Endothelial cell of umbilical vein (primary cell): ENCODE measurements at regions not wholly inside any gene's neighbourhood (a gene's known extent, or its start where the extent isn't known, plus 50 kb on each side); places are given as distances from the start of the nearest gene placed in this dataset.

Experiments
- BruUV-seq: library from RNA; stranded (reverse); fragments of 400-500 nt; replicated peaks from 2 replicates; lab custom pipeline; 2021; lab: Mats Ljungman, UMichigan
- CTCF ChIA-PET: fragments of 300-600, 350-600 bp; sonication (Branson Sonifier 250); formaldehyde crosslinking; loops from one replicate; lab custom pipeline; 2021; ENCODE audit warnings: antibody characterized with exemption, inconsistent platforms; lab: Charles Lee
- POLR2A ChIA-PET: fragments of 300-600, 350-600 bp; sonication (Branson Sonifier 250); formaldehyde crosslinking; loops from one replicate; lab custom pipeline; 2021; ENCODE audit warnings: antibody characterized with exemption, inconsistent platforms; lab: Charles Lee
- DNase-seq: peaks from one replicate; pipeline ENCODE4 v3.0.0-alpha.2; 2011; ENCODE audit warnings: low read depth, low spot score
- FAIRE-seq: peaks from 2 replicates; lab custom pipeline; 2011; peaks lifted over from hg19 to GRCh38; lab: Jason Lieb, UNC
- H2AFZ ChIP-seq: 2 replicates; pipeline ENCODE4 v1.6.0; 2012; ENCODE audit warnings: low read depth, low read length, control low read depth, inconsistent platforms
- H3K27ac ChIP-seq: 2 replicates; pipeline ENCODE4 v1.5.1; 2011; ENCODE audit warnings: low read depth, mild to moderate bottlenecking, control low read depth, low read length, moderate library complexity; ENCODE audit not compliant: insufficient read depth
- H3K27me3 ChIP-seq, 2 experiments: 2 replicates each; pipeline versions ENCODE4 v1.6.0 to v1.6.1; 2011; ENCODE audit warnings: low read length in 2 of 2, mixed read lengths in 1 of 2; ENCODE audit not compliant: control insufficient read depth in 2 of 2, insufficient read depth in 2 of 2
- H3K36me3 ChIP-seq, 2 experiments: 2 replicates in 1 of 2; 3 replicates in 1 of 2; pipeline ENCODE4 v1.5.1; 2011; ENCODE audit warnings: low read length in 2 of 2, mild to moderate bottlenecking in 1 of 2, moderate library complexity in 1 of 2; ENCODE audit not compliant: control insufficient read depth in 2 of 2, insufficient read depth in 2 of 2; ENCODE audit errors: extremely low read depth in 1 of 2
- H3K4me1 ChIP-seq: 3 replicates; pipeline ENCODE4 v1.5.1; 2011; ENCODE audit warnings: mild to moderate bottlenecking, low read length; ENCODE audit not compliant: control insufficient read depth, insufficient read depth; ENCODE audit errors: extremely low read depth
- H3K4me2 ChIP-seq: 2 replicates; pipeline ENCODE4 v1.6.1; 2011; ENCODE audit warnings: low read length, control low read depth, mixed read lengths; ENCODE audit not compliant: insufficient read depth
- H3K4me3 ChIP-seq, 3 experiments: fragments of 200-600 bp in 1 of 3; sonication (generic), shearing (Covaris generic) in 1 of 3; replicated peaks in 1 of 3; 2 replicates each; pipeline ENCODE4 v1.5.1; 2011 to 2016; ENCODE audit warnings: control low read depth in 3 of 3, low read length in 3 of 3, mild to moderate bottlenecking in 2 of 3, inconsistent platforms in 1 of 3, low read depth in 1 of 3, moderate library complexity in 1 of 3; ENCODE audit not compliant: insufficient read depth in 1 of 3
- H3K79me2 ChIP-seq: 2 replicates; pipeline ENCODE4 v1.6.0; 2012; ENCODE audit warnings: low read length, inconsistent platforms; ENCODE audit not compliant: control insufficient read depth, insufficient read depth
- H3K9ac ChIP-seq: replicated peaks from 2 replicates; pipeline ENCODE3; 2011; ENCODE audit warnings: low read length, control low read depth; ENCODE audit not compliant: insufficient read depth; ENCODE audit errors: extremely low read depth
- H3K9me1 ChIP-seq: replicated peaks from 3 replicates; pipeline ENCODE4 v1.6.0; 2011; ENCODE audit warnings: mild to moderate bottlenecking, low read length; ENCODE audit not compliant: control insufficient read depth, insufficient read depth; ENCODE audit errors: extremely low read depth
- H3K9me3 ChIP-seq: replicated peaks from 2 replicates; pipeline ENCODE4 v1.5.1; 2012; ENCODE audit warnings: low read length, inconsistent platforms; ENCODE audit not compliant: control insufficient read depth, insufficient read depth
- H4K20me1 ChIP-seq: replicated peaks from 2 replicates; pipeline ENCODE3; 2011; ENCODE audit warnings: mild to moderate bottlenecking, low read length; ENCODE audit not compliant: control insufficient read depth, insufficient read depth; ENCODE audit errors: extremely low read depth
- EZH2 ChIP-seq: IDR thresholded peaks from 2 replicates; pipeline ENCODE4 v1.6.1; 2012; ENCODE audit warnings: borderline replicate concordance, low read depth, mild to moderate bottlenecking, moderate library complexity, low read length, inconsistent platforms; ENCODE audit not compliant: severe bottlenecking
- FOS ChIP-seq: IDR thresholded peaks from 2 replicates; pipeline ENCODE4 v1.6.1; 2011; ENCODE audit warnings: mild to moderate bottlenecking, low read length, moderate library complexity, borderline replicate concordance; ENCODE audit not compliant: insufficient read depth
- GATA2 ChIP-seq: IDR thresholded peaks from 2 replicates; pipeline ENCODE4 v1.7.0; 2011; ENCODE audit warnings: low read depth, mild to moderate bottlenecking, moderate library complexity, mixed read lengths, low read length; ENCODE audit not compliant: insufficient read length, insufficient read depth
- JUN ChIP-seq: IDR thresholded peaks from 2 replicates; pipeline ENCODE4 v1.6.1; 2011; ENCODE audit warnings: borderline replicate concordance, low read depth; ENCODE audit not compliant: insufficient read length, insufficient read depth
- MYC ChIP-seq: IDR thresholded peaks from one replicate; pipeline ENCODE4 v1.6.1; 2011; ENCODE audit warnings: mild to moderate bottlenecking, low read depth, low read length
- POLR2A ChIP-seq: IDR thresholded peaks from 2 replicates; pipeline ENCODE4 v1.6.1; 2012; ENCODE audit warnings: low read depth, mild to moderate bottlenecking, control low read depth, low read length
- POLR2AphosphoS5 ChIP-seq: IDR thresholded peaks from 2 replicates; pipeline ENCODE4 v1.6.1; 2012; ENCODE audit warnings: low read depth, mild to moderate bottlenecking, control low read depth, low read length, moderate library complexity; ENCODE audit not compliant: insufficient read depth
- dilution Hi-C: fragments of 300-500 bp; cut with MboI; formaldehyde crosslinking; loops from one replicate; pipeline ENCODE4 v1.15.0; 2019; ENCODE audit warnings: low sequenced_read_pairs; ENCODE audit not compliant: extremely low pct_ligation_motif_present
- intact Hi-C: fragments of 100-400 bp; cut with micrococcal nuclease; formaldehyde crosslinking; loops from one replicate; pipeline ENCODE4 v1.10.0; 2022
- TF ChIP-seq, protein P1 (sequence below): IDR thresholded peaks from 2 replicates; pipeline ENCODE4 v1.6.1; 2011; ENCODE audit not compliant: insufficient read depth, insufficient read length
- TF ChIP-seq, protein P2 (sequence below), 2 donors: IDR thresholded peaks; 1 replicate in 1 of 2; 2 replicates in 1 of 2; pipeline ENCODE4 v1.5.1; 2011; ENCODE audit warnings: low read length in 2 of 2, mild to moderate bottlenecking in 2 of 2, moderate library complexity in 2 of 2, control low read depth in 1 of 2, inconsistent platforms in 1 of 2, low read depth in 1 of 2; ENCODE audit not compliant: insufficient read depth in 1 of 2; ENCODE audit errors: extremely low read depth in 1 of 2

DNA sequence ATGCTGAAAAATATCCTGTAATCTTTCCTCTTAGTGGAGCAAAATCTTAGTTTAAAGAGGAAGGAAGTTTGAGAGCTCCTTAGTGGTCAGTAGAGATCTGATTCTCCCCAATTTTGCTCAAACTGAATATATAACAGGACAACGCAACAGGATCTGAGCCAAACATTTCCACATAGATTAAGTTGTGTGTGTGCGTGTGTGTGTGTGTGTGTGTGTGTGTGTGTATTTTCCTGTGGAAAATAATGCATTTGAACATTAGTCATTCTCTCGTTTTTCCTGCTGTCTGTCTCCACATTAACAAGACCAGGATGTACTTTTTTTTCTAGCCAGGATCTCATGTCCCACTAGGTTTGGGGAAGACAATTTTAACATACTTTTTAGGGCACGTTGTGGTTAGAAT is 312.1 kb upstream of the CDH18 start:
- ChIA-PET POLR2A (no interaction called here), CTCF (no interaction called here)
- FAIRE-seq (no peak), DNase-seq (no peak)
- Histone ChIP-seq H3K4me3 (no peak overlapping the region), H3K9me1 (no peaks in the 10 kb centered on the region), H3K4me2 (no peak overlapping the region), H3K9me3 (no peaks in the 10 kb centered on the region), H4K20me1 (no peaks in the 10 kb centered on the region), H3K9ac (no peak overlapping the region), H3K79me2 (no peaks in the 10 kb centered on the region), H3K27ac (no peak overlapping the region), H3K27me3 (no peaks in the 10 kb centered on the region), H3K36me3 (no peaks in the 10 kb centered on the region), H2AFZ (no peak overlapping the region), H3K4me1 (no peaks in the 10 kb centered on the region)
- dilution Hi-C loops (no loop called here), intact Hi-C loops (no loop called here)
- BruUV-seq = no TSS peak
- TF ChIP-seq FOS (no peak), POLR2A (no peak), GATA2 (no peak), EZH2 (no peak), POLR2AphosphoS5 (no peak), JUN (no peak), MYC (no peak)
- TF ChIP-seq, protein P1, sequence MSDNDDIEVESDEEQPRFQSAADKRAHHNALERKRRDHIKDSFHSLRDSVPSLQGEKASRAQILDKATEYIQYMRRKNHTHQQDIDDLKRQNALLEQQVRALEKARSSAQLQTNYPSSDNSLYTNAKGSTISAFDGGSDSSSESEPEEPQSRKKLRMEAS = no peak
- TF ChIP-seq, protein P2, sequence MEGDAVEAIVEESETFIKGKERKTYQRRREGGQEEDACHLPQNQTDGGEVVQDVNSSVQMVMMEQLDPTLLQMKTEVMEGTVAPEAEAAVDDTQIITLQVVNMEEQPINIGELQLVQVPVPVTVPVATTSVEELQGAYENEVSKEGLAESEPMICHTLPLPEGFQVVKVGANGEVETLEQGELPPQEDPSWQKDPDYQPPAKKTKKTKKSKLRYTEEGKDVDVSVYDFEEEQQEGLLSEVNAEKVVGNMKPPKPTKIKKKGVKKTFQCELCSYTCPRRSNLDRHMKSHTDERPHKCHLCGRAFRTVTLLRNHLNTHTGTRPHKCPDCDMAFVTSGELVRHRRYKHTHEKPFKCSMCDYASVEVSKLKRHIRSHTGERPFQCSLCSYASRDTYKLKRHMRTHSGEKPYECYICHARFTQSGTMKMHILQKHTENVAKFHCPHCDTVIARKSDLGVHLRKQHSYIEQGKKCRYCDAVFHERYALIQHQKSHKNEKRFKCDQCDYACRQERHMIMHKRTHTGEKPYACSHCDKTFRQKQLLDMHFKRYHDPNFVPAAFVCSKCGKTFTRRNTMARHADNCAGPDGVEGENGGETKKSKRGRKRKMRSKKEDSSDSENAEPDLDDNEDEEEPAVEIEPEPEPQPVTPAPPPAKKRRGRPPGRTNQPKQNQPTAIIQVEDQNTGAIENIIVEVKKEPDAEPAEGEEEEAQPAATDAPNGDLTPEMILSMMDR (IDR thresholded peaks at IDR 0.05; ENCODE audit: extremely low read depth in 1 of 2, insufficient read depth in 1 of 2, low read depth in 1 of 2, low read length in 2 of 2) = no peak
